SU-DHL-6 (cell line): ENCODE measurements at regions not wholly inside any gene's neighbourhood (a gene's known extent, or its start where the extent isn't known, plus 50 kb on each side); places are given as distances from the start of the nearest gene placed in this dataset.

Experiments
- H2AFZ ChIP-seq: fragments of 200-600 bp; sonication (generic); 2 replicates; pipeline ENCODE4 v1.6.1; 2014; ENCODE audit warnings: low read depth, mild to moderate bottlenecking, moderate library complexity, mixed read lengths, antibody characterized with exemption, low read length; ENCODE audit not compliant: severe bottlenecking
- H3F3A ChIP-seq: fragments of 200-600 bp; shearing (Covaris generic); 2 replicates; pipeline ENCODE4 v1.6.0; 2016; ENCODE audit warnings: antibody characterized with exemption, mild to moderate bottlenecking; ENCODE audit not compliant: insufficient read depth
- H3K27ac ChIP-seq: fragments of 200-600 bp; sonication (generic); 2 replicates; pipeline ENCODE4 v1.5.1; 2016; ENCODE audit warnings: low read depth, mild to moderate bottlenecking, low read length, moderate library complexity, mixed read lengths
- H3K27me3 ChIP-seq: fragments of 200-600 bp; sonication (generic), shearing (Covaris generic); 2 replicates; pipeline ENCODE4 v1.6.0; 2014; ENCODE audit warnings: mild to moderate bottlenecking, low read length
- H3K36me3 ChIP-seq: fragments of 200-600 bp; sonication (generic); 2 replicates; pipeline ENCODE4 v1.6.1; 2014; ENCODE audit warnings: mild to moderate bottlenecking, low read length, mixed read lengths
- H3K4me2 ChIP-seq: fragments of 300-600, 200-600 bp; shearing (Covaris generic), sonication (generic); 2 replicates; pipeline ENCODE4 v1.6.0; 2014; ENCODE audit warnings: low read length, low read depth, mild to moderate bottlenecking; ENCODE audit not compliant: poor library complexity, severe bottlenecking
- H3K4me3 ChIP-seq: fragments of 200-600 bp; sonication (generic); 2 replicates; pipeline ENCODE4 v1.5.1; 2014; ENCODE audit warnings: antibody characterized with exemption, low read length, mild to moderate bottlenecking, mixed read lengths; ENCODE audit not compliant: insufficient read depth, poor library complexity, severe bottlenecking
- H3K79me2 ChIP-seq: fragments of 200-600 bp; sonication (generic); 2 replicates; pipeline ENCODE4 v1.6.1; 2014; ENCODE audit warnings: mild to moderate bottlenecking, low read length, moderate library complexity; ENCODE audit not compliant: insufficient read depth
- H3K9ac ChIP-seq: fragments of 200-600 bp; sonication (generic); 2 replicates; pipeline ENCODE4 v1.7.0; 2014; ENCODE audit warnings: mild to moderate bottlenecking, low read length
- H3K9me2 ChIP-seq: fragments of 200-600 bp; sonication (generic); replicated peaks from 2 replicates; pipeline ENCODE4 v1.6.1; 2014; ENCODE audit warnings: low read length; ENCODE audit not compliant: insufficient read depth
- H3K9me3 ChIP-seq: fragments of 200-600 bp; sonication (generic); 2 replicates; pipeline ENCODE4 v1.6.1; 2014; ENCODE audit warnings: low read length, mixed read lengths; ENCODE audit not compliant: insufficient read depth
- H4K20me1 ChIP-seq: fragments of 200-600 bp; sonication (generic); 2 replicates; pipeline ENCODE4 v1.6.1; 2014; ENCODE audit warnings: low read depth, mild to moderate bottlenecking, antibody characterized with exemption, low read length, moderate library complexity, mixed read lengths
- EZH2phosphoT487 ChIP-seq: fragments of 200-600 bp; sonication (generic), shearing (Covaris generic); conservative IDR thresholded peaks from 2 replicates; pipeline ENCODE4 v1.6.1; 2018; ENCODE audit warnings: mild to moderate bottlenecking, antibody characterized with exemption, low read length, moderate library complexity, mixed read lengths
- TF ChIP-seq, protein P1 (sequence below): fragments of 200-600 bp; sonication (generic); IDR thresholded peaks from one replicate; pipeline ENCODE4 v1.5.1; 2017; ENCODE audit warnings: antibody characterized with exemption, mild to moderate bottlenecking, low read length, moderate library complexity; ENCODE audit not compliant: insufficient read depth, poor library complexity, severe bottlenecking

DNA sequence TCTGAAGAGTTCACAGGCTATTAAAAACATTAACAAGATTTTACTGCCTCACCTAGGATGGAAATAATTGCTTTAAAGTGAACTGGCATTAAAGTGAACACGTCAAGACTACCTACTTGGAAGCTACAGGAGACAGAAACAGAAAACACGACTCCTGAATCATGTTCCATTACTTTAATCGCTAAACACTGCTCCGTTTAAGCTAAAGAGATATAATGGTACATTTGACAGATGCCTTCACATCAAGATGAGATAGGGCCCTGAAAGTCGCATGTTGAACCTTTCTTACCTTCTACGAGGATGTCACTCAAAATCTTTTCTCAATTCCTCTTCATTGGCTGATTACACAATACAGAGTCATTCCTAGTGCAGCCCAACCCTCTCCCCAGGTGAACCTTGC is 206.3 kb upstream of the GATB start:
- Histone ChIP-seq H3K9me3 (no peaks in the 10 kb centered on the region), H2AFZ (no peak overlapping the region), H3K9me2 (no peaks in the 10 kb centered on the region), H3K9ac (no peak overlapping the region), H3K27me3 (no peaks in the 10 kb centered on the region), H3F3A (no peaks in the 10 kb centered on the region), H3K79me2 (no peaks in the 10 kb centered on the region), H3K4me3 (no peak overlapping the region), H3K36me3 (no peaks in the 10 kb centered on the region), H4K20me1 (no peaks in the 10 kb centered on the region), H3K4me2 (no peak overlapping the region), H3K27ac (no peak overlapping the region)
- TF ChIP-seq EZH2phosphoT487: no peak
- TF ChIP-seq, protein P1, sequence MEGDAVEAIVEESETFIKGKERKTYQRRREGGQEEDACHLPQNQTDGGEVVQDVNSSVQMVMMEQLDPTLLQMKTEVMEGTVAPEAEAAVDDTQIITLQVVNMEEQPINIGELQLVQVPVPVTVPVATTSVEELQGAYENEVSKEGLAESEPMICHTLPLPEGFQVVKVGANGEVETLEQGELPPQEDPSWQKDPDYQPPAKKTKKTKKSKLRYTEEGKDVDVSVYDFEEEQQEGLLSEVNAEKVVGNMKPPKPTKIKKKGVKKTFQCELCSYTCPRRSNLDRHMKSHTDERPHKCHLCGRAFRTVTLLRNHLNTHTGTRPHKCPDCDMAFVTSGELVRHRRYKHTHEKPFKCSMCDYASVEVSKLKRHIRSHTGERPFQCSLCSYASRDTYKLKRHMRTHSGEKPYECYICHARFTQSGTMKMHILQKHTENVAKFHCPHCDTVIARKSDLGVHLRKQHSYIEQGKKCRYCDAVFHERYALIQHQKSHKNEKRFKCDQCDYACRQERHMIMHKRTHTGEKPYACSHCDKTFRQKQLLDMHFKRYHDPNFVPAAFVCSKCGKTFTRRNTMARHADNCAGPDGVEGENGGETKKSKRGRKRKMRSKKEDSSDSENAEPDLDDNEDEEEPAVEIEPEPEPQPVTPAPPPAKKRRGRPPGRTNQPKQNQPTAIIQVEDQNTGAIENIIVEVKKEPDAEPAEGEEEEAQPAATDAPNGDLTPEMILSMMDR: no peak

DNA sequence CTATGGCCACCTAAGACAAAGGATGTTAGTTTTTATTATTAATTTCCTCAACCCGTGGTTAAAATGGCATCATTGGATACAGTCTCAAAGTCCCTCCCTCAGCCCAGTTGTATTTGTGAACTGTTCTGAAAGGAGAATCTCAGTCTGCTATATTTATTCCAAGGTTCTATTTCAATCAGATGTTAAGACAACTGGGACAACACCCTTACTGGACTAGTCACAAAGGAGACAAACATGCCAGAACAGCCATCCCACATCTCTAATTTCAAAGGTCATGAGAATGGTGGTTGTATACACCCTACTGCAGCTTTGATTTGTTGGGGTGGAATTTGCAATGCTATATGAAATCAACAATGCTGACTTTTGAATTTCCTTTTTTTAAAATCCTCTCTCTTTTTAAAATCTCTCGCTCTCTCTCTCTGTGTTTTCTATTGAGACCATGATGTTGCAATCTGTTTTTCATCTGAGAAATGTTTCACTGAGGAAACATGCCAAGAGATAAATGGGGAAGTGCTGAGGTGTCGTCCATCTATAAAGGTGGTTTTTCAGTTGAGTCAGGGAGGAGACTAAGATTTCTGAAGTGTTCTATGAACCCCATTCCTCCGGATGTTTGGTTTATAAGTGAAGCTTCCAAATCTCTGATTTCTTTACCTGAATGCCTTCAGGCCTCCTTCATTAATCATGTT is 201.5 kb upstream of the GATB start:
- Histone ChIP-seq H3K36me3 (no peaks in the 10 kb centered on the region), H3K4me2 (no peak overlapping the region), H3K9ac (no peak overlapping the region), H3F3A (no peaks in the 10 kb centered on the region), H3K9me2 (no peaks in the 10 kb centered on the region), H3K27me3 (no peaks in the 10 kb centered on the region), H3K4me3 (no peak overlapping the region), H3K9me3 (no peaks in the 10 kb centered on the region), H4K20me1 (no peaks in the 10 kb centered on the region), H3K79me2 (no peaks in the 10 kb centered on the region), H2AFZ (no peak overlapping the region), H3K27ac (no peak overlapping the region)
- no peak for TF ChIP-seq EZH2phosphoT487
- TF ChIP-seq, protein P1: no peak

DNA sequence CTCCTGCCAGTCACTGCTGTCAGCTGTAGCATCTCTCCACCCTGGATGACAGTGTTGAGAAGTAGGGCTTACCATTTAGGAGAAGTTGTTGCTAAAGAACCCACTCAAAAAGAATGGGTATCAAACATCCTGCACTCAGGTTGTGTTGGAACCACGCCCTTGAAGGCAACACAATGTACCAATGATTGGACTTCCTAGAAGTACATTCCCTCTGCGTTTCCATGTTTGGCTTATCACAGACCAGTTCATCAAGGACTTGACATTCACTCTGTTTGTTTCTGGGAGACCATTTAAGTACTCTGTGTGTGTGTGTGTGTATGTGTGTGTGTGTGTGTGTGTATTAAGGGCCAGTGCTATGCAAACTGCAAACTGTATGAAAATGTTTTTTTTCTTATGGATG is 200.6 kb upstream of the GATB start:
- H3K4me2 ChIP-seq: no peak overlapping the region
- no peaks in the 10 kb centered on the region for H3K9me2 ChIP-seq
- no peaks in the 10 kb centered on the region for H4K20me1 ChIP-seq
- no peak overlapping the region for H3K27ac ChIP-seq
- TF ChIP-seq EZH2phosphoT487: no peak
- TF ChIP-seq, protein P1: no peak
- H3K27me3 ChIP-seq: no peaks in the 10 kb centered on the region
- no peaks in the 10 kb centered on the region for H3F3A ChIP-seq
- no peak overlapping the region for H3K9ac ChIP-seq
- no peaks in the 10 kb centered on the region for H3K9me3 ChIP-seq
- H3K36me3 ChIP-seq: no peaks in the 10 kb centered on the region
- H3K79me2 ChIP-seq: no peaks in the 10 kb centered on the region
- H2AFZ ChIP-seq: no peak overlapping the region
- no peak overlapping the region for H3K4me3 ChIP-seq
